Stimulated activated CD8-positive, alpha-beta memory T cell treated with anti-CD3 and anti-CD28 coated beads, Interleukin-2, amount 100 ng/mL, for 1 hour (primary cell): ENCODE measurements at regions not wholly inside any gene's neighbourhood (a gene's known extent, or its start where the extent isn't known, plus 50 kb on each side); places are given as distances from the start of the nearest gene placed in this dataset.
"Not testable (repeated sequence)": the region's sequence is repeated elsewhere in the genome, so short reads cannot be mapped to it uniquely, and the experiment has no call there.

Source experiments
- DNase-seq, 2 donors: peaks; one replicate each; pipeline ENCODE4 v3.0.0-alpha.2; 2020; ENCODE audit warnings: low read depth in 2 of 2

DNA sequence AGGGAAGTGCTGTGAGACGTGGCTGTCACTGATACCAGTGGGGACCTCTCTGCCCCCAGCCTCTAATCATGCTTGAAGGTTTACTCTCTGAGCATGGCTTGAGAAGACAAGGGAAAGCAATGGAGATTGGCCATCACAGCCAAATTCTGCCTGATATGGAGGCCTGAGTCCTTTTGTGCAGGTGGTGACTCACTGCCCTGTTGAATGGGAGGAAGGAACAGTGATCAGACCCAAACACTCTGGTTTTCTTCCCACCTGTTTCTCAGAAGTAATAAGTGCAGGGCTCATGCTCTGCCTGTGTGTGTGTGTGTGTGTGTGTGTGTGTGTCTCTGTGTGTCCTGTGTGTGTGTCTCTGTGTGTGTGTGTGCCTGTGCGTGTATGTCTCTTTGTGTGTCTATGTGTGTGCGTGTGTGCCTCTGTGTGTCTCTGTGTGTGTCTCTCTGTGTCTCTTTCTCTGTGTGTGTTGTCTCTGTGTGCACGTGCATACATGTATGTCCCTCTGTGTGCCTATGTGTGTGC is 240.6 kb upstream of the PLGLB1 start:
- not testable (repeated sequence) for DNase-seq

- not testable (repeated sequence) for DNase-seq
These were observed 242.3 kb upstream of the PLGLB1 start for GRCh38 chr2:87263868-87264518.

DNA sequence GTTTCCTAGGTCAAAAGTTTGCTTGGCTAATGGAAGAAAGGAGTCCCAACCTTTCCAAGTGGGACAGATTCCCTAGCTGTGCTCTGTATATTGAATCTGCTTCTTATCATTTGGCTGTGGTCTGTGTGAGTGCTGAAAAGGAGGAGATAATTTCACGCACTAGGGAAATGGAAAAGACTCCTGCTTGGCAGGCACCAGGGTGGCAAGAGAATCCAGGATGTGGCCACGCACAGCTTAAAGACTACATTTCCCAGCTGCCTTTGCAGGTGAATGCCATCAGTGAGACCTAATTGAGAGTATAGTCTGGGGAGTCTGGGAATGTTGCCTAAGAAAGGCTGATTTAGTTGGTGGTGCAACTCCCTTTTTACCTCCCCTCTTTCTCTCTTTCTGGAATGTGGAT is 253.5 kb upstream of the PLGLB1 start:
- DNase-seq: not testable (repeated sequence)

GRCh38 chr2:87275974-87276629 is 254.5 kb upstream of the PLGLB1 start:
- DNase-seq: not testable (repeated sequence)

- not testable (repeated sequence) for DNase-seq
These were observed 255.0 kb upstream of the PLGLB1 start for GRCh38 chr2:87276673-87277072.

- not testable (repeated sequence) for DNase-seq
These were observed 256.1 kb upstream of the PLGLB1 start for GRCh38 chr2:87277734-87278133.

- DNase-seq: not testable (repeated sequence)
These were observed 259.1 kb upstream of the PLGLB1 start for GRCh38 chr2:87280596-87281355.

GRCh38 chr2:87283735-87284470 is 262.3 kb upstream of the PLGLB1 start:
- DNase-seq: not testable (repeated sequence)

DNA sequence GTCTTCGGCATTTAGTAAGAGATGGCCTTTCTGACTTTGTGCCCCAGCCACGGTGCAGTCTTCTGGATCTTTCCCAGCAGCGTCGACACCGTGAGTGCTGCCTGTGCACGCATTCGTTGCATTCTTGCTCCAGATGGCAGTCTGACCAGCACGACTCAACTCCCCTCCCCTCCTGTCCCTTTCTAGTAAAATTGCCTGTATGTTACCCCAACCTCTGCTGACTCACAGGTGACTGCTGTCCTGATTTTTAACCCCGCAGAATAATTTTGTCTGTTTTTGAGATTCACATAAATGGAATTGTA is 262.8 kb upstream of the PLGLB1 start:
- not testable (repeated sequence) for DNase-seq

- not testable (repeated sequence) for DNase-seq
These were observed 263.5 kb upstream of the PLGLB1 start for GRCh38 chr2:87285139-87285538.

DNA sequence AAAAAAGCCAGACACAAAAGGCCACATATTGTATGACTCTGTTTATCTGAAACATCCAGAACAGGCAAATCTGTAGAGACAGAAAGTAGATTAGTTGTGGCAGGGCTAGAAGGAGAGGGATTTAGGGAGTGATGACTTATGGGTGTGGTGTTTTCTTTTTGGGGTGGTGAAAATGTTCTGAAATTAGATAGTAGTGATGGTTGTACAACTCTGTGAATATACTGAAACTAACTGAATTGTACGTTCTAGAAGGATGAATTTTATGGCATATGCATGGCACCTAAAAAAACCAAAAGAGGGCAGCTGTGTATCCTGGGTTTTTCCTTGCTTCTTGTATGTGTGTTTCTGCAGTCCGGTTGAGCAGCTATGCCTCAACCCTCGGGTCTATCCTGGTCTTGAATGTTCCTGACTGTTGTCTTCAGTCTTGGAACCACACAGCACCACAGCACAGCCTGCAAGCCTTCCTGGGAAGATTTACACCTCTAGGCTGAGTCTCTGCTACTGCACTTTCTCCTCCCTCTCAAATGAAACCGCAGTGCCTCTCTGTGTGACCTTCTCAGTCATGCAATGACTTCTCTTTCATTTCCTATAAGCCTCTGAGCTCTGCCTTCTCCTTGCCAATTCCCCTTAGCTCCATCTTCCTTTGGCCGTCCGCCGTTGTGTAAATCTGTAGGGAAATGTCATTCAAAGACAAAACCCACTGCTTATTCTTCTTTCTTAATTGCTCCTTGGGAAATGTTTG is 269.1 kb upstream of the PLGLB1 start:
- DNase-seq: not testable (repeated sequence)

GRCh38 chr2:87291400-87292200 is 270.0 kb upstream of the PLGLB1 start:
- DNase-seq: not testable (repeated sequence)

- not testable (repeated sequence) for DNase-seq
These were observed 272.4 kb upstream of the PLGLB1 start for GRCh38 chr2:87293931-87294594.

GRCh38 chr2:87295135-87295534 is 273.5 kb upstream of the PLGLB1 start:
- DNase-seq: not testable (repeated sequence)

DNA sequence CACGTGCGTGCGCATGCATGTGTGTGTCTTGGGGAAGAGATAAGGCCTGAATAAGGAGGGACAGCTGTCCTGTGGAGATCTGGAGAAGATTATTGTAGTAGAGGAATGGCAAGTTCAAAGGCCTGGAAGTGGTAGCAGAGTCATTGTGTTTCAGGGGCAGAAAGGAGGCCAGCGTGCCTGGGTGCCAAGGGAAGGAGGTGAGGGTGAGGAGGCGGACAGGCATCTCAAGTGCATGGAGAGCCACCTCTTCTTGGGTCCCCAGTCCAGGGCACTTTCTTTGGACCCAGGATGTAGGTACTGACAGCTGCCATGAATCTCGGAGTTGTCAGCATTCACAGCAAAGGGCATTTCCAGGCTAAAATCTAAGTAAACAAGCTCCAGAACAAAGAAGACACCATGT is 279.7 kb upstream of the PLGLB1 start:
- DNase-seq: not testable (repeated sequence)

DNA sequence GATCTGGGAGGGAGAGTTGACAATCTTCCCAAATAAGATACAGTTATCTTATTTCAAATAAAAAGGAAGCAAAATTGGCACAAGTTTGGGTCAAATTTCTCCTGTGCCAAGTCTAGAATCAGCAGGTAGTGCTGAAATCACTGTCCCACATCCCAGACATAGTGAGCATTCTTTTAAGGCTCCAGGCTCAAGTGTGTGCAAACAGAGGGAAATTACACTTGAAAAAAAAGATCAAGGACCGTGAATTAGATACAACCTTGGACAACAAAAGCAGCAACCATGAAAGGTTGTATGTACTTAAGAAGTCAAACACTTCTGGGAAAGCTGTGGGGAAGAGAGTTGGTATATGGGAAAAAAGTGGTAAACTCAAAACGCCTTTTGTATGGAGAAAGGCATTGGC is 280.2 kb upstream of the PLGLB1 start:
- DNase-seq: not testable (repeated sequence)

DNA sequence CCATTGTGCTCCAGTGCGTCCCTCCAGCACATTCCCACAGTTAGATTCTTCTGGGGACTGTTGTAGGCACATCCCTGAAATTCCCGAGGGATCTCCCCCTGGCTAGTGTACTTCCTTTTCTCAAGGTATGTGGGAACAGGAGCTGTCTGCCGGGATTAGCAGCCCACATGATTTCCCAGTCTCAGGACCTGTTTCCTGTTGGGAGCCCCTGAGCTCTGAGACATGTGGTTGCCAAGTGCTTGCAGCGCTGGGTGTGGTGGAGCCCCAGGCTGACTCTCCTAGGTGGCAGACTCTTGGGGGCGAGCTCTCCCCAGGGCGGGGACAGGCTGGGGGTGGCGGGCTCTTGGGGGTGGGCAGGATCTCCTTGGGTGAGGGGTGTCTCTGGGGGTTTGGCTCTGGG is 287.0 kb upstream of the PLGLB1 start:
- not testable (repeated sequence) for DNase-seq

DNA sequence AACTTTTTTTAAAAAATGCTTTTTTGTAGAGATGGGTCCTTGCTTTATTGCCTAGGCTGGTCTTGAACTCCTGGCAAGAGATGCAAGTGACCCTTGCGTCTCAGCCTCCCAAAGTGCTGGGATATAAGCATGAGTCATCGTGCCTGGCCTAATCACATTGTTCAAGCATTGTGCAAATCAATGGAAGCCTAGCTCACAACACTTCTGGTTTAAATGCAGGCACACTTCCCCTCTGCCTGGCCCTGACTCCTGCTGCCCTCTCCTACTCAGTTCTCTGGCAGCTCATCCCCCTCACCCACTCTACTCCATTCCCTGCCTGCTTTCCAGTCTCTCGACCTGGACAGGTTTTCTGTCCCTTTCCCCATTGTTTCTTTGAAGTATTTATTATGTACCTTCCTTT is 288.1 kb upstream of the PLGLB1 start:
- not testable (repeated sequence) for DNase-seq

DNA sequence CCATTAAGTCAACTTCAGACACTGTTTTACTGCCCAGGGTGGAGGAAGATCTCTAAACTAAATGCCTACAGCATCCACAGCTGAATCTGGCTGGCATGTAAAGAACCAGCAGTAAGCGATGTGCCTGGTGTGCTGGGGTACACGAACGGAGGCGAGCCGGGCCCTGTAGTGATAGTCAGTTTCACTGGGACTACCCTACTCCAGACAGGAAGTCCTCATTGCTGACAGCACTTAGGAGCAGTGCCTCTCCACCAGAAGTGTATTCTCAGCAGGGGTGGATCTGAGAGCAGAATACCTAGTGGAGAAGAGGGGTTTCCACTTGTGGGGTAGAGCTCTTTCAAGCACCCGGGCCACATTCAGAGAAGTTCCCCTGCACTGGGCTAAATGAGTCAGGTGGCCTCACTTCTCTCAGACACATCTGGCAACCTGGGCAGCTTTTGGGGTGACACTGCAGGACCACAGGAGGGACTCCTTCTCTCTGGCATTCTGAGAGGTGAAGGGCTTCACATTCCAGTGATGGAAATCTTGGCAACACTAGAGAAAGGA is 290.3 kb upstream of the PLGLB1 start:
- not testable (repeated sequence) for DNase-seq
